Fibroblast of the aortic adventitia (primary cell): ENCODE measurements at regions not wholly inside any gene's neighbourhood (a gene's known extent, or its start where the extent isn't known, plus 50 kb on each side); places are given as distances from the start of the nearest gene placed in this dataset.
"Not testable (repeated sequence)": the region's sequence is repeated elsewhere in the genome, so short reads cannot be mapped to it uniquely, and the experiment has no call there.

Experiments
- DNase-seq: peaks from one replicate; pipeline ENCODE4 v3.0.0-alpha.2; 2010; ENCODE audit warnings: low read depth
- H3K4me3 ChIP-seq: 2 replicates; pipeline ENCODE4 v1.5.1; 2011; ENCODE audit warnings: low read depth, mild to moderate bottlenecking, control low read depth, low read length, moderate library complexity
- CTCF ChIP-seq: IDR thresholded peaks from 2 replicates; pipeline ENCODE4 v1.5.1; 2011; ENCODE audit warnings: mild to moderate bottlenecking, low read length, control low read depth, inconsistent platforms; ENCODE audit not compliant: insufficient read depth

GRCh38 chr1:60850084-60850483, 232.3 kb upstream of the NFIA start:
- TF ChIP-seq CTCF, result no peak
- H3K4me3 ChIP-seq, result no peak overlapping the region
- DNase-seq, result no peak

GRCh38 chr1:60849401-60849800, 233.0 kb upstream of the NFIA start:
- no peak for TF ChIP-seq CTCF
- no peak overlapping the region for H3K4me3 ChIP-seq
- no peak for DNase-seq

- peak; percentile 82 for DNase-seq
- H3K4me3 ChIP-seq, result no peak overlapping the region
- TF ChIP-seq CTCF, result peak; percentile 61
These were observed 233.7 kb upstream of the NFIA start for GRCh38 chr1:60848583-60849188.

DNA sequence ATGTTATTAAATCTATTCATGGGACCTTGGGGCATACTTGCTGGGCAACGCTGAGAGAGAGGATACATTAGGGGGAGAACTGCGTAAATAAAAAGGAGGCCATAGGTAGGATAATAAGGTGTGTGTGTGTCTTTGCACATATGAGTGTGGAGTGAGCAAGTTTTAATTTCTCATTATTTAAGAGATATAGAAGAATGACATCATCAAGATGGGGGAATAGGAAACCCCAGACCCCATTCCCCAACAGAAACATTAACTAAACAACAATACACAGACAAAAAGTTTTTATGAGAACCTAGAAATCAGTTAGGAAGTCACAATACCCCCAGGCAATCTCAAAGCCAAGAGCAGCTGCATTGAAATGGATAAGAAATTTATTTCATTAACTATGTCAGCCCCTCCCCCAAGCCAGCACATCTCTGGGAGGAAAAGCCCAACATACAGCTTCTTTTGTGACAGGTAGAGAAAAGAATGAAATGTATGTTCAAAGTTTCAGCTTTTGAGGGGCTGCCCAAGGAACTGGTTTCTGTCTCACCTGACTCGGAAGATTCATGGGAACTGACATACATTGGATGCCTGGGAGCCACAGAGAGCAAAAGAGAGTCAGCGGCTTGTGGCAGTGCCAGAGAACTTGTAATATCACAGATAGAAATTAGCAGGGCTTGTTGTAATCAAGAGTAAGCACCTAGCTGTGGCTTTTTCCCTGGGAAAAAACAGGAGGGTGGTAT, 234.3 kb upstream of the NFIA start:
- H3K4me3 ChIP-seq, result no peak overlapping the region
- DNase-seq, result no peak
- no peak for TF ChIP-seq CTCF

DNA sequence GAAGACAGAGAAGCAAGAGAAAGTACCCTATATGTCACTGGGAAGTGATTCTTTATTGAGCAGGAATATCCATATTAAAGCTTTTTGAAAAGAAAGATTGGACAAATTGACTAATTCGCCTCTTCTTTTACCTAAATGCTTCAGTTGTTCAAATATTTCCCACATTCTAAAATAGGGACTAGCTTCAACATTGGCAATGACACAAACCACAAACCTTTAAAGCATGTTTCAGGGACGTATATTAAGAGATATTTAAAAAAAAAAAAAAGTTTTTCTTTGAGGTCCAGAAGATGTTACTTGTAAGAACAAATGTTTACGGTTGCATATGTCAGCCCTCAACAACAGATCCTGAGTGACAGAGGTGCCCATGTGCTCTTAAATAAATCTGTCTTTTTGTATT, 235.0 kb upstream of the NFIA start:
- peak; percentile 39 for DNase-seq
- TF ChIP-seq CTCF, result no peak
- no peak overlapping the region for H3K4me3 ChIP-seq

DNA sequence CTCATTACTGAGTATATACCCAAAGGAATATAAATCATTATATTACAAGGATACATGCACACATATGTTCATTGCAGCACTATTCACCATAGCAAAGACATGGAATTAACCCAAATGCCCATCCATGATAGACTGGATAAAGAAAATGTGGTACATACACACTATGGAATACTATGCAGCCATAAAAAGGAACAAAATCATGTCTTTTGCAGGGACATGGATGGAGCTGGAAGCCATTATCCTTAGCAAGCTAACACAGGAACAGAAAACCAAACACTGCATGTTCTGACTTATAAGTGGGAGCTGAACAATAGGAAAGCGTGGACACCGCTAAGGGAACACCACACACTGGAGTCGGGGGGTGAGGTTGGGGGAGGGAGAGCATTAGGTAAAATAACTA, 236.7 kb upstream of the NFIA start:
- DNase-seq, H3K4me3 ChIP-seq: not testable (repeated sequence)

DNA sequence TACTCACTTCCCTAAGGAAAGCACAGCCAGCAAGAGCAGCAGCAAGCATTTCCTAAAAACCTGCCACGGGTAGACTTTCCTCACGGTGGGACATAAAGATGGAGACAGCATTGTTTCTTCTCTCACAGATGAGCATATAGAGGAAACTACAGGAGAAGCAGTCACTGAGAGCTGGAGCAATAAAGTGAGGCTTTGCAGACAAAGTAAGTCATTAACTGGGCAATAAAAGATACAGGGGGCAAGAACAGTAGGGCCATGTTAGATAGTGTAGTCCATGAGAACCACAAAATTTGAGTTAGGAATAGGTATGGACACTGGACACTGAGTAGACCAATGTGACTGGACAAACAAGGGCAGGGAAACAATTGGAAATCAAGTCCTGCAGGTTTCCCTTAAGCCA, 240.1 kb upstream of the NFIA start:
- H3K4me3 ChIP-seq, result no peak overlapping the region
- TF ChIP-seq CTCF, result no peak
- DNase-seq, result no peak
